ENCODE measurements at regions not wholly inside any gene's neighbourhood (a gene's known extent, or its start where the extent isn't known, plus 50 kb on each side); places are given as distances from the start of the nearest gene placed in this dataset.

- Histone ChIP-seq H3K27ac (no peak overlapping the region), H3K27me3 (no peaks in the 10 kb centered on the region), H3K9me3 (no peaks in the 10 kb centered on the region), H3K4me1 (no peaks in the 10 kb centered on the region), H3K36me3 (no peaks in the 10 kb centered on the region), H3K4me3 (no peak overlapping the region)
- TF ChIP-seq EP300 (IDR thresholded peaks at IDR 0.05) (no peak), POLR2A (IDR thresholded peaks at IDR 0.05) (no peak), CTCF (IDR thresholded peaks at IDR 0.05) (no peak), POLR2AphosphoS5 (IDR thresholded peaks at IDR 0.05) (no peak)
- no peak for DNase-seq
- WGBS, 2 donors = 63 to 77% methylated on average over 3 of the region's 3 CpGs
- intact Hi-C loops (cut with DNase I) = no loop called here
Observed at GRCh38 chr9:78620303-78620702, 323.4 kb downstream of the PSAT1 start.

- TF ChIP-seq POLR2AphosphoS5 (IDR thresholded peaks at IDR 0.05) = no peak
- no peak for TF ChIP-seq CTCF (IDR thresholded peaks at IDR 0.05)
- TF ChIP-seq POLR2A (IDR thresholded peaks at IDR 0.05) = no peak
- no peak for TF ChIP-seq EP300 (IDR thresholded peaks at IDR 0.05)
- H3K4me3 ChIP-seq = no peak overlapping the region
- no peaks in the 10 kb centered on the region for H3K4me1 ChIP-seq
- intact Hi-C loops (cut with DNase I) = no loop called here
- WGBS, 2 donors = 69 to 88% methylated on average over 5 of the region's 5 CpGs
- no peaks in the 10 kb centered on the region for H3K36me3 ChIP-seq
- H3K27me3 ChIP-seq = no peaks in the 10 kb centered on the region
- no peak for DNase-seq
- no peak overlapping the region for H3K27ac ChIP-seq
- no peaks in the 10 kb centered on the region for H3K9me3 ChIP-seq
Observed at GRCh38 chr9:78620764-78621163, 323.8 kb downstream of the PSAT1 start.

DNA sequence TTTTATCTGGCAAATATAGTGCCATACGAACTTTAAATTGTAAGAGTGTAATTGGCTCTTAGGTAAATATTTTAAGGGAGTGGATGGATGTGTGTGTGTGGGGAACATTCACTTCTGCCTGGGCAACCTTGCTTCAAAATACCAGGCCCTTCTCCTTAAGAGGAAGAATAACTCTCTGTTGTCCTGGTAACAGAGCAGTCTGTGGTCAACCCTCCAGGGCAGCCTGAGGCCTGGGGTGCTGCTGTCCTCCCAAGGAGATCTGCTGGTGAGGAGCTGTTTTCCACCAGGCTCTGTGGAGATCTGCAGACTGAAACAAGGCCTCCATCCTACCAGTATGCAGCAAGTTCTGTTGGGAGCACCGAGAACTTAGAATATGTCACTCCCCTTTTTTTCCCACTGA lies 325.2 kb downstream of the PSAT1 start:
- no peak for DNase-seq
- Histone ChIP-seq H3K36me3 (no peaks in the 10 kb centered on the region), H3K27me3 (no peaks in the 10 kb centered on the region), H3K4me1 (no peaks in the 10 kb centered on the region), H3K9me3 (no peaks in the 10 kb centered on the region), H3K4me3 (no peak overlapping the region), H3K27ac (no peak overlapping the region)
- intact Hi-C loops (cut with DNase I) = no loop called here
- TF ChIP-seq POLR2AphosphoS5 (IDR thresholded peaks at IDR 0.05) (no peak), POLR2A (IDR thresholded peaks at IDR 0.05) (no peak), EP300 (IDR thresholded peaks at IDR 0.05) (no peak), CTCF (IDR thresholded peaks at IDR 0.05) (no peak)
- WGBS, 2 donors = 59 to 87% methylated on average over 2 of the region's 2 CpGs

DNA sequence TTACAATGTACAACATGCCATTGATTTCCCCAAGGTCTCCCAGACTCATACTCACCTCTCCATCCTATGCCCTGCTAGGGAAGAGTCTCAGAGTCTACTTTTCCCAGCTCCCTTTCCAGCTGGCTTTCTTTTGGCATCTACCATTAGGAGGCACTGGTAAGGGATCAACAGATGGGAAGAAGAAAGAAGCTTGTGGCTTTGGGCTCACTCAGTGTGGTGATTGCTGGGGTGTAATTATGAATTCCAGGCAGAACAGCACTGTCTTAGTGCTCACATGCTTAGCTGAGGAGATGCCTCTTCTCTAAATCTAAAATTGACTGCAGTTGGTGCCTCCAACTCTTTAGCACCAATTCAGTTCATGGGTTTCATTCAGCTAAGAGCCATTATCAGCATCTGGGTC lies 330.0 kb downstream of the PSAT1 start:
- Histone ChIP-seq H3K27me3 (no peaks in the 10 kb centered on the region), H3K27ac (no peak overlapping the region), H3K4me3 (no peak overlapping the region), H3K9me3 (no peaks in the 10 kb centered on the region), H3K36me3 (no peaks in the 10 kb centered on the region), H3K4me1 (no peaks in the 10 kb centered on the region)
- intact Hi-C loops (cut with DNase I) = no loop called here
- TF ChIP-seq POLR2A (IDR thresholded peaks at IDR 0.05) = no peak
- TF ChIP-seq CTCF (IDR thresholded peaks at IDR 0.05) = no peak
- no peak for TF ChIP-seq EP300 (IDR thresholded peaks at IDR 0.05)
- TF ChIP-seq POLR2AphosphoS5 (IDR thresholded peaks at IDR 0.05) = no peak
- DNase-seq = no peak

DNA sequence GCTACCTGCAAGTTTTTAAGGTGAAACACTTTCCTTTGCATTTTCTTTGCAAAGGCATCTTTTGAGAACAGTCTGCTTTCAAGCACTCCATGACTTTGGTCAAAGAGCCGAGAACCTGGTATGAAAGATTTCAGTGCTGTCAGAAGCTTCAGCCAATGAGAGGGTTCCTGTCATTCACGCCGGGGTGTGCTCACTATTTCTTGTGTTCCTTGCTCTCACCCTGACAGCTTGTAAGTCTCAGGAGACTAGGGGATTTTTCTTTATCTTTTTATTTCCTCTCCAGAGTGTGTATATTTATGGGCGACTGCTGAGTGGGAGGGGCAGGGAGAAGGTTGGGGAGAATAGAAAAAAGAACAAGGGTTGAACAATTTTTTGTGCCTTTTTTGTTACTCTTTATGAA lies 334.0 kb downstream of the PSAT1 start:
- H3K4me3 ChIP-seq = no peak overlapping the region
- no peak for DNase-seq
- TF ChIP-seq EP300 (IDR thresholded peaks at IDR 0.05) = no peak
- TF ChIP-seq POLR2A (IDR thresholded peaks at IDR 0.05) = no peak
- no peak for TF ChIP-seq POLR2AphosphoS5 (IDR thresholded peaks at IDR 0.05)
- no peak for TF ChIP-seq CTCF (IDR thresholded peaks at IDR 0.05)
- H3K27me3 ChIP-seq = no peaks in the 10 kb centered on the region
- H3K27ac ChIP-seq = no peak overlapping the region
- H3K36me3 ChIP-seq = no peaks in the 10 kb centered on the region
- no peaks in the 10 kb centered on the region for H3K4me1 ChIP-seq
- no peaks in the 10 kb centered on the region for H3K9me3 ChIP-seq
- intact Hi-C loops (cut with DNase I) = no loop called here
- 31 to 51% methylated on average over 4 of the region's 4 CpGs for WGBS, 2 donors
